HG03354 (cell line): ENCODE measurements at regions not wholly inside any gene's neighbourhood (a gene's known extent, or its start where the extent isn't known, plus 50 kb on each side); places are given as distances from the start of the nearest gene placed in this dataset.

Experiments used
- ATAC-seq: cut with Tn5 transposase; IDR thresholded peaks from one replicate; pipeline ENCODE4 v1.9.1; 2021; ENCODE audit warnings: mild to moderate bottlenecking; ENCODE audit not compliant: unreplicated experiment, poor library complexity, severe bottlenecking

- ATAC-seq, result no peak
Measured at GRCh38 chr1:182141040-182141439, 79.5 kb upstream of the ZNF648 start.

GRCh38 chr1:182139496-182139895, 78.0 kb upstream of the ZNF648 start:
- no peak for ATAC-seq

GRCh38 chr1:182137546-182137945, 76.0 kb upstream of the ZNF648 start:
- ATAC-seq, result no peak

- ATAC-seq, result no peak
Measured at GRCh38 chr1:182135946-182136345, 74.4 kb upstream of the ZNF648 start.

- no peak for ATAC-seq
Measured at GRCh38 chr1:182134257-182134656, 72.7 kb upstream of the ZNF648 start.

GRCh38 chr1:182133181-182133580, 71.7 kb upstream of the ZNF648 start:
- no peak for ATAC-seq

- no peak for ATAC-seq
Measured at GRCh38 chr1:182129398-182129797, 67.9 kb upstream of the ZNF648 start.

- no peak for ATAC-seq
Measured at GRCh38 chr1:182128502-182128901, 67.0 kb upstream of the ZNF648 start.

GRCh38 chr1:182127656-182128055, 66.1 kb upstream of the ZNF648 start:
- no peak for ATAC-seq

GRCh38 chr1:182126272-182126800, 64.8 kb upstream of the ZNF648 start:
- ATAC-seq, result no peak

- ATAC-seq, result no peak
Measured at GRCh38 chr1:182122913-182123260, 61.4 kb upstream of the ZNF648 start.

- no peak for ATAC-seq
Measured at GRCh38 chr1:182122256-182122912, 60.9 kb upstream of the ZNF648 start.

- no peak for ATAC-seq
Measured at GRCh38 chr1:182121787-182122186, 60.3 kb upstream of the ZNF648 start.

- ATAC-seq, result no peak
Measured at GRCh38 chr1:182120411-182121258, 59.1 kb upstream of the ZNF648 start.

GRCh38 chr1:182119631-182120030, 58.1 kb upstream of the ZNF648 start:
- ATAC-seq, result no peak

GRCh38 chr1:182118851-182119250, 57.3 kb upstream of the ZNF648 start:
- ATAC-seq, result no peak

- ATAC-seq, result no peak
Measured at GRCh38 chr1:182114627-182115023, 53.1 kb upstream of the ZNF648 start.

- no peak for ATAC-seq
Measured at GRCh38 chr1:182113879-182114626, 52.5 kb upstream of the ZNF648 start.

- no peak for ATAC-seq
Measured at GRCh38 chr1:182111496-182111895, 50.0 kb upstream of the ZNF648 start.
